Common myeloid progenitor, CD34-positive (primary cell): ENCODE measurements at regions not wholly inside any gene's neighbourhood (a gene's known extent, or its start where the extent isn't known, plus 50 kb on each side); places are given as distances from the start of the nearest gene placed in this dataset.
"Not testable (repeated sequence)": the region's sequence is repeated elsewhere in the genome, so short reads cannot be mapped to it uniquely, and the experiment has no call there.

ENCODE experiments used
- CTCF ChIA-PET: fragments of 350-600 bp; sonication (Branson Sonifier 250); formaldehyde crosslinking; loops from one replicate; lab custom pipeline; 2021; ENCODE audit warnings: antibody characterized with exemption; lab: Charles Lee
- POLR2A ChIA-PET: fragments of 350-600 bp; sonication (Branson Sonifier 250); formaldehyde crosslinking; loops from one replicate; lab custom pipeline; 2021; ENCODE audit warnings: antibody characterized with exemption; lab: Charles Lee
- DNase-seq, 3 donors: peaks; one replicate each; pipeline versions ENCODE4 v3.0.0 to v3.0.0-alpha.2; 2013
- H3K27ac ChIP-seq, 2 experiments: 1 replicate in 1 of 2; 2 replicates in 1 of 2; pipeline ENCODE4 v1.7.0; 2013; ENCODE audit warnings: inconsistent platforms in 2 of 2, low read length in 2 of 2, mild to moderate bottlenecking in 2 of 2, low read depth in 1 of 2, moderate library complexity in 1 of 2; ENCODE audit not compliant: severe bottlenecking in 2 of 2, insufficient read depth in 1 of 2, poor library complexity in 1 of 2
- H3K27me3 ChIP-seq, 5 experiments: replicated peaks in 2 of 5; 1 replicate in 3 of 5; 2 replicates in 2 of 5; pipeline versions ENCODE4 v1.6.1 to v1.7.0; 2013; ENCODE audit warnings: low read length in 4 of 5, mild to moderate bottlenecking in 2 of 5, moderate library complexity in 2 of 5, inconsistent platforms in 1 of 5; ENCODE audit not compliant: insufficient read depth in 5 of 5, control insufficient read depth in 4 of 5
- H3K36me3 ChIP-seq, 4 experiments: 1 replicate in 2 of 4; 2 replicates in 2 of 4; pipeline versions ENCODE4 v1.6.1 to v1.7.0; 2013; ENCODE audit warnings: low read length in 3 of 4, control low read depth in 1 of 4, mild to moderate bottlenecking in 1 of 4; ENCODE audit not compliant: control insufficient read depth in 4 of 4, insufficient read depth in 4 of 4
- H3K4me1 ChIP-seq, 4 experiments: 1 replicate in 3 of 4; 2 replicates in 1 of 4; pipeline versions ENCODE4 v1.6.1 to v1.7.1; 2013; ENCODE audit warnings: low read length in 3 of 4, mild to moderate bottlenecking in 3 of 4, control low read depth in 1 of 4, inconsistent platforms in 1 of 4, moderate library complexity in 1 of 4; ENCODE audit not compliant: control insufficient read depth in 4 of 4, insufficient read depth in 4 of 4; ENCODE audit errors: control extremely low read depth in 1 of 4
- H3K4me3 ChIP-seq, 7 experiments: 1 replicate in 4 of 7; 2 replicates in 3 of 7; pipeline versions ENCODE4 v1.5.1 to v1.7.0; 2013; ENCODE audit warnings: mild to moderate bottlenecking in 7 of 7, low read length in 6 of 7, moderate library complexity in 6 of 7, inconsistent platforms in 2 of 7, low read depth in 2 of 7, control low read depth in 1 of 7; ENCODE audit not compliant: insufficient read depth in 4 of 7, control insufficient read depth in 1 of 7; ENCODE audit errors: extremely low read depth in 1 of 7
- H3K9me3 ChIP-seq, 5 experiments: 1 replicate in 4 of 5; 2 replicates in 1 of 5; pipeline versions ENCODE4 v1.6.1 to v1.7.1; 2013; ENCODE audit warnings: low read length in 4 of 5, mild to moderate bottlenecking in 2 of 5, inconsistent platforms in 1 of 5, low read depth in 1 of 5, moderate library complexity in 1 of 5; ENCODE audit not compliant: control insufficient read depth in 4 of 5, insufficient read depth in 2 of 5; ENCODE audit errors: control extremely low read depth in 1 of 5
- WGBS: methylation state at CpG from one replicate; pipeline ENCODE4 v1.1.5; 2013; ENCODE audit not compliant: insufficient coverage; 5-methylcytosine and 5-hydroxymethylcytosine counted together

- CTCF ChIA-PET, DNase-seq: not testable (repeated sequence)
- WGBS: 83% methylated on average over 2 of the region's 2 CpGs
These were observed 214.4 kb upstream of the FSIP2 start for GRCh38 chr2:185524242-185524641.

DNA sequence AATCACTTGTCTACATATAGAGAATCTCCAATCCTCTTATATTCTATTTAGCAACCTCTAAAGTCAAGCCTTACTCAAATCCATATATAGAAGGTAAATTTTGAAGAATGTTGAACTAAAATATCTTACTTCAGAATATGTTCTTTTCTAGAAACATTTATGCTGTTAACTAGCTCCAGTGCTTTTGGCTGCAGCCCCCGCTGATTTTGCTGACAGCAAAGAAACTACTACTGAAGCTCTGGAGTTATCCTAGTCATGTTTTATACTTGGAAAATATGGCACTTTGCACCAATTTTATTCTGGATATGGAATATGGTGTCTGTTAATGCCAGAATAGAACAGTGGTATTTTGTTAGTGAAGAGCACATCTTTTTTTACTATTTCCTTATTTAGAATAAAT, 212.4 kb upstream of the FSIP2 start:
- POLR2A ChIA-PET: no interaction called here
- CTCF ChIA-PET: no interaction called here
- no peaks in the 10 kb centered on the region for H3K27me3 ChIP-seq
- H3K4me1 ChIP-seq: no peaks in the 10 kb centered on the region
- H3K27ac ChIP-seq: no peak overlapping the region
- 100% methylated on average over 1 of the region's 1 CpG for WGBS
- no peaks in the 10 kb centered on the region for H3K36me3 ChIP-seq
- H3K9me3 ChIP-seq: peaks cover 0 to 3% (median 2%) of the 10 kb centered on the region in 5 experiments
- DNase-seq: no peak
- H3K4me3 ChIP-seq: no peak overlapping the region

More at GRCh38 chr2:185524242-185524641, 214.4 kb upstream of the FSIP2 start:
- H3K4me1 ChIP-seq, POLR2A ChIA-PET, H3K9me3 ChIP-seq, H3K4me3 ChIP-seq, H3K36me3 ChIP-seq, H3K27ac ChIP-seq, H3K27me3 ChIP-seq: not testable (repeated sequence)

DNA sequence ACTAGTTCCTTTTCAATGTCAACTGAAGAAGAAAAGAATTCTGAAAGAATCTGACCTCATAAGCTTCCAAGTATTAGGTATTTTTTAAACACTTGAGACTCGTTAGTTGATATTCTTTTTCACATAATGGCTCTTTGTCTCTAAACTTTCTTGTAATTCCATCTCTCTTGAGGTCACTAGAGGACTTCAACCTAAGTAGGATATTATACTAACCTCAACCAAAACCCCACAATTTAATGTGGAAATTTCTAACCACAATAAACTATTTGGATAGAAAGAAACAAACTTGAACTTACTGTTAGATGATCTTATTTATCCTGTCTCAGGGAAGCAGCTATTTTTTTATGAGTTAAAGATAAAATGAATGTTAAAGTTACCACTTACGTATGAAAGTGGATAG, 206.9 kb upstream of the FSIP2 start:
- H3K27me3 ChIP-seq: no peaks in the 10 kb centered on the region
- ChIA-PET CTCF (no interaction called here), POLR2A (no interaction called here)
- no peak overlapping the region for H3K4me3 ChIP-seq
- DNase-seq: no peak
- no peak overlapping the region for H3K27ac ChIP-seq
- peaks cover 0 to 3% (median 0%) of the 10 kb centered on the region in 5 experiments for H3K9me3 ChIP-seq
- no peaks in the 10 kb centered on the region for H3K4me1 ChIP-seq
- 86% methylated on average over 1 of the region's 2 CpGs for WGBS
- no peaks in the 10 kb centered on the region for H3K36me3 ChIP-seq

DNA sequence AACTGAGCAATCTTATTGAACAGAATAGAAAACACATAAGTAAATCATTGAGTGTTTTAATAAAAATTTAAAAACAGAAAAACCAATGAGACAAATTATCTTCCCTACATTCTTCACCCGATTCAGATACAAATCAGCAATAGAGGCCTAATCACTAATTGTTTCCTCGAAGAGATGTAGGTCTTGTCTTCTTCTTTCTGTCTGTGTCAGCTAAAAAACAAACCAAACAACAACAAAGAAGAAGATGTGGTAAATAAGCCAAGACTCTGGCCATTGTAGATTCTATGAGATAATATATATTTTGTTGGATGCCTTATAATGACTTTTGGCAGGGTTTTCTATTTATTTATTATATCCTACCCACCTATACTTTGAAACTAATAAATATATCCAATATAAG, 200.9 kb upstream of the FSIP2 start:
- ChIA-PET CTCF (no interaction called here), POLR2A (no interaction called here)
- no peaks in the 10 kb centered on the region for H3K9me3 ChIP-seq
- no peaks in the 10 kb centered on the region for H3K4me1 ChIP-seq
- no peaks in the 10 kb centered on the region for H3K36me3 ChIP-seq
- no CpG with 5 or more reads among the region's 2 CpGs for WGBS
- H3K4me3 ChIP-seq: no peak overlapping the region
- DNase-seq: no peak
- H3K27me3 ChIP-seq: no peaks in the 10 kb centered on the region
- H3K27ac ChIP-seq: no peak overlapping the region

DNA sequence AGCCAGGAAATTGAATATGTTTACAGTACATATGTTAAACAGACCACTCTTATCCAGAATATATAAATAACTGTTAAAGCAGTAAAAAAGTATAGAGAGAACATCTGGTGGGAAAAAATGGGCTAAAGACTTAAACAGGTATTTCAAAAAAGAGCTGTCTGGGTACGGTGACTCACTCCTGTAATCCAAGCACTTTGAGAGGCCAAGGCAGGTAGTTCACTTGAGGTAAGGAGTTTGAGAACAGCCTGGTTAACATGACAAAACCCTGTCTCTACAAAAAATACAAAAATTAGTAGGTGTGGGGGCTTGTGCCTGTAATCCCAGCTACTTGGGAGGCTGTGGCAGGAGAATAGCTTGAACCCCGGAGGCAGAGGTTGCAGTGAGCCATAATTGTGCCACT, 171.4 kb upstream of the FSIP2 start:
- Histone ChIP-seq H3K9me3 (peaks cover 0 to 2% (median 0%) of the 10 kb centered on the region in 5 experiments), H3K4me3 (no peak overlapping the region), H3K27ac (no peak overlapping the region), H3K4me1 (no peaks in the 10 kb centered on the region), H3K27me3 (no peaks in the 10 kb centered on the region), H3K36me3 (no peaks in the 10 kb centered on the region)
- CTCF ChIA-PET: no interaction called here
- POLR2A ChIA-PET: no interaction called here
- no peak for DNase-seq
- WGBS: 100% methylated on average over 1 of the region's 2 CpGs

DNA sequence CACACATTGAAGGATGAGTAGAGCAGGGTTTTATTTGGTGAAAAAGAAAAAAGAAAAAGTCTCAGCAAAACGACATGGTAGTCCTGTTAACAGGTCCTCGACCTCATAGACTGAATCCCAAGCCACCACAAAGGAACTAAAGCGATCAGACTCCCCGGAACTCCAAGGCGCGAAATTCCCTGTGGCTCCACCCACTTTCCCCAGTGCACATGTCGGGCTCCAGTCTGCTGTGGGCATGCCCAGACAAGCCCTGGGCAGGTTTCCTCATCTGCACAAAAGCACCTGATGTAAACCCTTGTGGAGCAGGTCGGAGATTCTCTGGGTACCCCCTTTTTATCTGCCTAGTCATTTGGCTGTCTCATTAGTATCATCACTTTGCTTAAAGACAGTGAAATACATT, 170.7 kb upstream of the FSIP2 start:
- H3K4me1 ChIP-seq: no peaks in the 10 kb centered on the region
- H3K36me3 ChIP-seq: no peaks in the 10 kb centered on the region
- H3K4me3 ChIP-seq: no peak overlapping the region
- POLR2A ChIA-PET: no interaction called here
- CTCF ChIA-PET: no interaction called here
- 96% methylated on average over 3 of the region's 8 CpGs for WGBS
- DNase-seq: no peak
- H3K9me3 ChIP-seq: peaks cover 0 to 2% (median 0%) of the 10 kb centered on the region in 5 experiments
- H3K27ac ChIP-seq: no peak overlapping the region
- no peaks in the 10 kb centered on the region for H3K27me3 ChIP-seq

GRCh38 chr2:185578322-185578721, 160.3 kb upstream of the FSIP2 start:
- H3K27me3 ChIP-seq: no peaks in the 10 kb centered on the region
- no CpG with 5 or more reads among the region's 3 CpGs for WGBS
- H3K36me3 ChIP-seq: no peaks in the 10 kb centered on the region
- H3K27ac ChIP-seq: no peak overlapping the region
- ChIA-PET POLR2A (no interaction called here), CTCF (no interaction called here)
- H3K9me3 ChIP-seq: no peaks in the 10 kb centered on the region
- no peak overlapping the region for H3K4me3 ChIP-seq
- no peak for DNase-seq
- H3K4me1 ChIP-seq: no peaks in the 10 kb centered on the region
